GM19099 (cell line): ENCODE measurements at regions not wholly inside any gene's neighbourhood (a gene's known extent, or its start where the extent isn't known, plus 50 kb on each side); places are given as distances from the start of the nearest gene placed in this dataset.

Experiments used
- POLR2A ChIP-seq: IDR thresholded peaks from 3 replicates; pipeline ENCODE4 v1.6.1; 2011; ENCODE audit warnings: low read depth; ENCODE audit not compliant: insufficient read length; ENCODE audit errors: extremely low read depth

- no peak for TF ChIP-seq POLR2A
These were observed 179.9 kb downstream of the FASLG start for GRCh38 chr1:172838680-172839313.

DNA sequence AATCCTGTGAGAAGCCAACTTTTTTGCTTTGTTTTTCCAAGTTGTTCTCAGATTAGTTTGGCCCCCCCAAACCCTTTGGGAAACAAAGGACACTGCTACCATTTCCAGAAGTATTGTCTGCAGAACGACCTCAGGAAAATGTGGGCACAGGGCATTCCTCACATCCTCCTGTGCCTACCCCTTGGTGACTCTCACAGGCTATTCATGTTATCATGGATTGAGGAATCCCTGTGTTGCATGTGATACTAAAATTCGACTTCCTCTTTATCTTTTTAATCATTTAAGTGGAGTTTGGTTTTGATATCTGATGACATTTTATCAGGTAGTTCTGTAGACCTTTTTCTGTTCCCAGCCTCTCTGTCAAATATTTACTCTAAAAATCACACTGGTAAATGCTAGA is 184.5 kb downstream of the FASLG start:
- TF ChIP-seq POLR2A = no peak

- TF ChIP-seq POLR2A = no peak
These were observed 186.5 kb downstream of the FASLG start for GRCh38 chr1:172845371-172845770.

- TF ChIP-seq POLR2A = no peak
These were observed 187.0 kb downstream of the FASLG start for GRCh38 chr1:172845865-172846264.

- no peak for TF ChIP-seq POLR2A
These were observed 190.8 kb downstream of the FASLG start for GRCh38 chr1:172849653-172850052.

DNA sequence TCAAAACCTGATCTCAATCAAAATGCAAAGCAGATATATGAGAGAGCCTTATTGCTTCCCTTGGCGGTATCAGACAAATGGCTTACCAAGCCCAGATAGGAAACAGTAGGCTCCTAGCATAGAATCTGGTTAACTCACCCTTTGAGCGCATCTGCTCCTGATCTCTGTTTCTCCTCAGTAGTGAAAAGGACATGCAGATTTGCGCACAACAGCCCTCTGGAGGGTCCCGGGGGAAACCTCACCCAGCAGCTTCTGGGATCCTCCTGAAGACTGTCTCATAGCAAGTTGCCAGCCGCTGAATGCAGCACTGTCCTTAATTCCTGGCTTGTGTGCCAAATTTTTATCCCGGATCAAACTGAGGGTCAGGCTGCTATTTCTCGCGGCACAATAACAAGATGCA is 192.2 kb downstream of the FASLG start:
- TF ChIP-seq POLR2A = no peak

DNA sequence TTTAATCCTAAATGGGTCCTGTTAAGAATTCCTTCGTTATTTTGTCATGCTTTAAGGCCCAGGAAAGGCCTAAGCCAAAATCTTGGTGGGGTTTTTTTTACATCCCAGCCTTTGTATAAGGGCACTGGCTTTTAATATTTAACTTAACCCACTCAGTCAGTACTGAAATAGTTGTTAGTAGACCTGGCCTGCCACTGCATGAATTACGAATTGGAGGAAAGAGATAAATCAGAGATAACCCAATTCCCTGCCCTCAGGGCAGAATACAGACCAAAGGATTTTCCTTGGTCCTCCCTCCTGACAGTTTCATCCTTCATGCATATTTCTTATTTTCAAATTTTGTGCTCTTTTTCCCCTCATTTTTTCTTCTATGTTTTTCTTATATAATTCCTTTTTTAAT is 193.0 kb downstream of the FASLG start:
- TF ChIP-seq POLR2A = no peak

GRCh38 chr1:172863031-172863430 is 187.7 kb downstream of the TNFSF18 start:
- no peak for TF ChIP-seq POLR2A

GRCh38 chr1:172867216-172867818 is 183.4 kb downstream of the TNFSF18 start:
- TF ChIP-seq POLR2A = no peak

- no peak for TF ChIP-seq POLR2A
These were observed 179.7 kb downstream of the TNFSF18 start for GRCh38 chr1:172870901-172871606.

- no peak for TF ChIP-seq POLR2A
These were observed 175.8 kb downstream of the TNFSF18 start for GRCh38 chr1:172874950-172875349.

- TF ChIP-seq POLR2A = no peak
These were observed 174.8 kb downstream of the TNFSF18 start for GRCh38 chr1:172875892-172876291.

- no peak for TF ChIP-seq POLR2A
These were observed 168.4 kb downstream of the TNFSF18 start for GRCh38 chr1:172882385-172882784.

- TF ChIP-seq POLR2A = no peak
These were observed 167.9 kb downstream of the TNFSF18 start for GRCh38 chr1:172882791-172883386.

GRCh38 chr1:172883387-172883791 is 167.4 kb downstream of the TNFSF18 start:
- no peak for TF ChIP-seq POLR2A

DNA sequence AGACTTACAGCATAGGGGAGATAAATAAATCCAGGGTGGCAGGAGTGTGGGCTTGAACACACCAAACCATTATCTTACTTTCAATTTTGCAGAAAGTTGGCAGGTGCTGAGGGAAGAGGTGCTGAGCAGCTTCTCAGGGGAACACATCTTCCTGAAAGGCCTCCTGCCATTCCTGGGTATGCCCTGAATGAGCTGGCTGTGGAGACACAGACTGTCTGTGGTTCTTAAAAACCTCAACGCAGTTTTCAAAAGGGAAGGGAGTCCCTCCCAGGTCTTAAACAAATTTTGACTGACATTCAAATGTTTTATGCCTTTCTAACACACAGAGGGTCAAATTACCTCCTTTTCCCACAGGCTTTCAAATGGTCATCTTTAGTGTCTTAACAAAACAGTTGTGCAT is 166.9 kb downstream of the TNFSF18 start:
- TF ChIP-seq POLR2A = no peak

- no peak for TF ChIP-seq POLR2A
These were observed 165.3 kb downstream of the TNFSF18 start for GRCh38 chr1:172885411-172885810.

DNA sequence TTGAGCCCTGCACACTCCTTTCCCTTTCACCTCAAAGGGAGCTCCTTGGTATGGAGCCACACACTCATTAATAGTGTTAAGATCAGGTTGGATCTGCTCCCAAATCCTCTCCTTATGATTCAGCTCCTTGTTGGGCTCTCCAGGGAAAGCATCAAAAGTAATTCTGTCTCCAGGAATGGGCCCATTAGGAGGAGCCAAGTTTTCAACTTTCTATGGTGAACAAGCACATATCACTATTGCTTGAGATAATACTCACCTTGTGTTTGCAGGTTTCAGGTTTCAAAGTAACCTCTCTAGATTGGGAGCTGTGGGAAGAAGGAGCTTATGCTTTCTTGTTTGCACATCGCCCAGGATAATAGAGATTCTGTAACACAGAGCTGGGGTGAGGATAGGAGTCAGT is 164.8 kb downstream of the TNFSF18 start:
- TF ChIP-seq POLR2A = no peak
